WTC11 (cell line): ENCODE measurements at regions not wholly inside any gene's neighbourhood (a gene's known extent, or its start where the extent isn't known, plus 50 kb on each side); places are given as distances from the start of the nearest gene placed in this dataset.

Source experiments
- ATAC-seq: fragments of 200-7000 bp; cut with Tn5 transposase; 2 replicates; pipeline ENCODE4 v1.10.0; 2021; ENCODE audit warnings: mild to moderate bottlenecking, moderate library complexity
- CTCF ChIA-PET: fragments of 300-600 bp; sonication (Branson Sonifier 250); formaldehyde crosslinking; loops from one replicate; lab custom pipeline; 2021; ENCODE audit warnings: antibody characterized with exemption; lab: Charles Lee
- POLR2A ChIA-PET: fragments of 350-600 bp; sonication (Branson Sonifier 250); formaldehyde crosslinking; loops from one replicate; lab custom pipeline; 2021; ENCODE audit warnings: antibody characterized with exemption; lab: Charles Lee
- DNase-seq: peaks from one replicate; pipeline ENCODE4 v3.0.0; 2021; ENCODE audit warnings: low spot score
- H3K27ac Mint-ChIP-seq: 2 replicates; pipeline ENCODE4 v1.8.0; 2021; ENCODE audit warnings: mixed read lengths
- H3K27me3 Mint-ChIP-seq: 2 replicates; pipeline ENCODE4 v1.8.0; 2021; ENCODE audit warnings: low read depth, mild to moderate bottlenecking, moderate library complexity, mixed read lengths
- H3K36me3 Mint-ChIP-seq: 2 replicates; pipeline ENCODE4 v1.8.0; 2021; ENCODE audit warnings: mixed read lengths
- H3K4me1 Mint-ChIP-seq: 2 replicates; pipeline ENCODE4 v1.8.0; 2022; ENCODE audit warnings: mixed read lengths
- H3K4me3 Mint-ChIP-seq: 2 replicates; pipeline ENCODE4 v1.8.0; 2021; ENCODE audit warnings: mild to moderate bottlenecking, moderate library complexity, mixed read lengths
- H3K9me3 Mint-ChIP-seq: 2 replicates; pipeline ENCODE4 v1.8.0; 2021; ENCODE audit warnings: mixed read lengths
- ETV6 ChIP-seq: sonication (generic); formaldehyde crosslinking; IDR thresholded peaks from 2 replicates; pipeline ENCODE4 v1.8.1; 2022; ENCODE audit warnings: mild to moderate bottlenecking, missing genetic modification reagents
- NFE2L1 ChIP-seq: sonication (generic); formaldehyde crosslinking; IDR thresholded peaks from 2 replicates; pipeline ENCODE4 v1.8.1; 2023; ENCODE audit warnings: missing genetic modification reagents
- NR2C2 ChIP-seq: sonication (generic); formaldehyde crosslinking; IDR thresholded peaks from 2 replicates; pipeline ENCODE4 v1.8.0; 2022; ENCODE audit warnings: mild to moderate bottlenecking, missing genetic modification reagents
- SMAD3 ChIP-seq: sonication (generic); formaldehyde crosslinking; IDR thresholded peaks from 2 replicates; pipeline ENCODE4 v1.8.0; 2022; ENCODE audit warnings: missing genetic modification reagents, mild to moderate bottlenecking, borderline replicate concordance
- SOX15 ChIP-seq: fragments of 250-450 bp; sonication (Bioruptor Pico); IDR thresholded peaks from 2 replicates; pipeline ENCODE4 v1.9.0; 2021; ENCODE audit warnings: mild to moderate bottlenecking
- ZNF138 ChIP-seq: sonication (generic); formaldehyde crosslinking; conservative IDR thresholded peaks from 2 replicates; pipeline ENCODE4 v1.8.1; 2022; ENCODE audit warnings: mild to moderate bottlenecking, moderate library complexity, missing genetic modification reagents
- ZNF317 ChIP-seq: sonication (generic); formaldehyde crosslinking; IDR thresholded peaks from 2 replicates; pipeline ENCODE4 v1.8.1; 2023; ENCODE audit warnings: low read depth, mild to moderate bottlenecking, moderate library complexity, missing genetic modification reagents, borderline replicate concordance
- TF ChIP-seq, protein P1 (sequence below): sonication (generic); formaldehyde crosslinking; IDR thresholded peaks from 2 replicates; pipeline ENCODE4 v1.8.1; 2023; ENCODE audit warnings: mild to moderate bottlenecking, missing genetic modification reagents, moderate library complexity
- TF ChIP-seq, protein P2 (sequence below): sonication (generic); formaldehyde crosslinking; IDR thresholded peaks from 2 replicates; pipeline ENCODE4 v1.8.1; 2022; ENCODE audit warnings: missing genetic modification reagents, borderline replicate concordance
- TF ChIP-seq, protein P3 (sequence below): sonication (generic); formaldehyde crosslinking; IDR thresholded peaks from 2 replicates; pipeline ENCODE4 v1.8.0; 2023; ENCODE audit warnings: mild to moderate bottlenecking, missing genetic modification reagents
- TF ChIP-seq, protein P4 (sequence below): sonication (generic); formaldehyde crosslinking; IDR thresholded peaks from 2 replicates; pipeline ENCODE4 v1.8.0; 2022; ENCODE audit warnings: missing genetic modification reagents
- TF ChIP-seq, protein P5 (sequence below): fragments of 250-450 bp; sonication (Bioruptor Pico); IDR thresholded peaks from 2 replicates; pipeline ENCODE4 v1.9.0; 2021; ENCODE audit warnings: mild to moderate bottlenecking, borderline replicate concordance

DNA sequence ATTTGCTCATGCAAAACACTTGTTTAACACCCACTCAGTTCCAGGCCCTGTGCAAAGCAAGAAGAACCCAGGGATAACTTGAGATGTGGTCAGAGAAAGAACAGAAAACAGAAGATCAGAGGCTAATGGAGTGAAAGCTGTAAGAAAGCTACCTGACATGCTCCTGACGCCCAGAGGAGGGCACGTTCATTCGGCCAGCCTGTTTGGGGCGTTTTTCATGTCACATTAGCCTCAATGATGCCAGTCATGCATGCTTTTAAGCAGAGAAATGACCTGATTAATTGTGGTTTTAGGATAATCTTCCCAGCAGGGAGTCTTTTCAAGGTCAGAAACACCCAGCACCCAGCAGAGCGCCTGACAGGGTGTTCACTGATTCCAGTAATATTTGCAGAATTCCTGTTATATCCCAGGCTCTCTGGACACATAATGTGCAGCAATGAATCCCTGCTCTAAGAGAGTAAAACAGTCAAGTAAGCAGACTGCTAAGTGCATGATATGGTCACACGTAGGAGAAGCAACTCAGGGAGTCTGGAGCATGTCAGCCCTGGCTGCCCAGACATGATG, 320.0 kb downstream of the LRATD1 start:
- CTCF ChIA-PET = interaction anchor here (1.1 kb wide), 1 partner anchor 45 kb away, joined by 3 read pairs; no protein-coding TSS in a partner anchor
- Mint-ChIP-seq H3K27ac (no peak overlapping the region), H3K4me1 (no peaks in the 10 kb centered on the region), H3K9me3 (peaks cover 12% of the 10 kb centered on the region), H3K27me3 (no peaks in the 10 kb centered on the region), H3K4me3 (no peak overlapping the region), H3K36me3 (no peaks in the 10 kb centered on the region)
- no peak for ATAC-seq
- TF ChIP-seq, protein P1, sequence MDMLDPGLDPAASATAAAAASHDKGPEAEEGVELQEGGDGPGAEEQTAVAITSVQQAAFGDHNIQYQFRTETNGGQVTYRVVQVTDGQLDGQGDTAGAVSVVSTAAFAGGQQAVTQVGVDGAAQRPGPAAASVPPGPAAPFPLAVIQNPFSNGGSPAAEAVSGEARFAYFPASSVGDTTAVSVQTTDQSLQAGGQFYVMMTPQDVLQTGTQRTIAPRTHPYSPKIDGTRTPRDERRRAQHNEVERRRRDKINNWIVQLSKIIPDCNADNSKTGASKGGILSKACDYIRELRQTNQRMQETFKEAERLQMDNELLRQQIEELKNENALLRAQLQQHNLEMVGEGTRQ = no peak
- TF ChIP-seq ZNF317 (no peak), SMAD3 (no peak)
- TF ChIP-seq, protein P2, sequence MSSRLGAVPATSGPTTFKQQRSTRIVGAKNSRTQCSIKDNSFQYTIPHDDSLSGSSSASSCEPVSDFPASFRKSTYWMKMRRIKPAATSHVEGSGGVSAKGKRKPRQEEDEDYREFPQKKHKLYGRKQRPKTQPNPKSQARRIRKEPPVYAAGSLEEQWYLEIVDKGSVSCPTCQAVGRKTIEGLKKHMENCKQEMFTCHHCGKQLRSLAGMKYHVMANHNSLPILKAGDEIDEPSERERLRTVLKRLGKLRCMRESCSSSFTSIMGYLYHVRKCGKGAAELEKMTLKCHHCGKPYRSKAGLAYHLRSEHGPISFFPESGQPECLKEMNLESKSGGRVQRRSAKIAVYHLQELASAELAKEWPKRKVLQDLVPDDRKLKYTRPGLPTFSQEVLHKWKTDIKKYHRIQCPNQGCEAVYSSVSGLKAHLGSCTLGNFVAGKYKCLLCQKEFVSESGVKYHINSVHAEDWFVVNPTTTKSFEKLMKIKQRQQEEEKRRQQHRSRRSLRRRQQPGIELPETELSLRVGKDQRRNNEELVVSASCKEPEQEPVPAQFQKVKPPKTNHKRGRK = no peak
- POLR2A ChIA-PET = no interaction called here
- no peak for DNase-seq

DNA sequence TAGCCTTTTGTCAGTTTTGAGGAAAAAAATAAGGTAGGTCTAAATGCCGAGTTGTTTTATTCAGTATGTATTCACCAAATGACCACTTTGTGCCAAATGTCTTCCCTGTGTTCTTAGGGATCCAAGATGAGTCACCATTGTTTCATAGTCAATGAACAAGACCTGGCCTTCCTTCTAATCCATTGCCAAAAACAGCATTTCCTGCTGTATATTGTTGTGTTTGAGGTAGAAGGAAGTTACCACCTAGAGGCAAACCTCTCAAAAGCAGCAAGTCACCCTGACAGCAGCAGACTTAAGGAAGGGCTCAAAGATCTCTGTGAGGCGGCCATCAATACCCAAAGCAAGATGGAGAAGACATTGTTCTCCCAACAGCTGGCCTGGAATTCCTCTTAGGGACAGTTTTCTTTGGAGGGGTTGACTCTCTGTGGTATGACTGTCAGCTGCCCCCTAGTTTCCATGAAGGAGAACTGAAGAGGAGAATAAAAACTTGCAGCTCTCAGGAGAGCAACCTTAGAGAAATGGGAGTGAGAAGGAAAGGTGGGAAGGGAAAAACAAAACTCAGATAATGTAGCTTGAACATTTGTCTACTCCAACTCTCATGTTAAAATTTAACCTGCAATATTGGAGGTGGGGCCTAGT, 328.3 kb downstream of the LRATD1 start:
- H3K9me3 Mint-ChIP-seq = peaks cover 25% of the 10 kb centered on the region
- H3K4me1 Mint-ChIP-seq = no peaks in the 10 kb centered on the region
- ChIA-PET CTCF (interaction anchor here (1.2 kb wide), 1 partner anchor 97 kb away, joined by 3 read pairs; no protein-coding TSS in a partner anchor), POLR2A (no interaction called here)
- no peak for DNase-seq
- TF ChIP-seq SOX15 (no peak), NFE2L1 (CRISPR knock-in tag) (no peak), ZNF138 (CRISPR knock-in tag) (no peak), NR2C2 (CRISPR knock-in tag) (no peak), ETV6 (no peak)
- TF ChIP-seq, protein P3, sequence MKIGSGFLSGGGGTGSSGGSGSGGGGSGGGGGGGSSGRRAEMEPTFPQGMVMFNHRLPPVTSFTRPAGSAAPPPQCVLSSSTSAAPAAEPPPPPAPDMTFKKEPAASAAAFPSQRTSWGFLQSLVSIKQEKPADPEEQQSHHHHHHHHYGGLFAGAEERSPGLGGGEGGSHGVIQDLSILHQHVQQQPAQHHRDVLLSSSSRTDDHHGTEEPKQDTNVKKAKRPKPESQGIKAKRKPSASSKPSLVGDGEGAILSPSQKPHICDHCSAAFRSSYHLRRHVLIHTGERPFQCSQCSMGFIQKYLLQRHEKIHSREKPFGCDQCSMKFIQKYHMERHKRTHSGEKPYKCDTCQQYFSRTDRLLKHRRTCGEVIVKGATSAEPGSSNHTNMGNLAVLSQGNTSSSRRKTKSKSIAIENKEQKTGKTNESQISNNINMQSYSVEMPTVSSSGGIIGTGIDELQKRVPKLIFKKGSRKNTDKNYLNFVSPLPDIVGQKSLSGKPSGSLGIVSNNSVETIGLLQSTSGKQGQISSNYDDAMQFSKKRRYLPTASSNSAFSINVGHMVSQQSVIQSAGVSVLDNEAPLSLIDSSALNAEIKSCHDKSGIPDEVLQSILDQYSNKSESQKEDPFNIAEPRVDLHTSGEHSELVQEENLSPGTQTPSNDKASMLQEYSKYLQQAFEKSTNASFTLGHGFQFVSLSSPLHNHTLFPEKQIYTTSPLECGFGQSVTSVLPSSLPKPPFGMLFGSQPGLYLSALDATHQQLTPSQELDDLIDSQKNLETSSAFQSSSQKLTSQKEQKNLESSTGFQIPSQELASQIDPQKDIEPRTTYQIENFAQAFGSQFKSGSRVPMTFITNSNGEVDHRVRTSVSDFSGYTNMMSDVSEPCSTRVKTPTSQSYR (CRISPR knock-in tag) = no peak
- TF ChIP-seq, protein P4, sequence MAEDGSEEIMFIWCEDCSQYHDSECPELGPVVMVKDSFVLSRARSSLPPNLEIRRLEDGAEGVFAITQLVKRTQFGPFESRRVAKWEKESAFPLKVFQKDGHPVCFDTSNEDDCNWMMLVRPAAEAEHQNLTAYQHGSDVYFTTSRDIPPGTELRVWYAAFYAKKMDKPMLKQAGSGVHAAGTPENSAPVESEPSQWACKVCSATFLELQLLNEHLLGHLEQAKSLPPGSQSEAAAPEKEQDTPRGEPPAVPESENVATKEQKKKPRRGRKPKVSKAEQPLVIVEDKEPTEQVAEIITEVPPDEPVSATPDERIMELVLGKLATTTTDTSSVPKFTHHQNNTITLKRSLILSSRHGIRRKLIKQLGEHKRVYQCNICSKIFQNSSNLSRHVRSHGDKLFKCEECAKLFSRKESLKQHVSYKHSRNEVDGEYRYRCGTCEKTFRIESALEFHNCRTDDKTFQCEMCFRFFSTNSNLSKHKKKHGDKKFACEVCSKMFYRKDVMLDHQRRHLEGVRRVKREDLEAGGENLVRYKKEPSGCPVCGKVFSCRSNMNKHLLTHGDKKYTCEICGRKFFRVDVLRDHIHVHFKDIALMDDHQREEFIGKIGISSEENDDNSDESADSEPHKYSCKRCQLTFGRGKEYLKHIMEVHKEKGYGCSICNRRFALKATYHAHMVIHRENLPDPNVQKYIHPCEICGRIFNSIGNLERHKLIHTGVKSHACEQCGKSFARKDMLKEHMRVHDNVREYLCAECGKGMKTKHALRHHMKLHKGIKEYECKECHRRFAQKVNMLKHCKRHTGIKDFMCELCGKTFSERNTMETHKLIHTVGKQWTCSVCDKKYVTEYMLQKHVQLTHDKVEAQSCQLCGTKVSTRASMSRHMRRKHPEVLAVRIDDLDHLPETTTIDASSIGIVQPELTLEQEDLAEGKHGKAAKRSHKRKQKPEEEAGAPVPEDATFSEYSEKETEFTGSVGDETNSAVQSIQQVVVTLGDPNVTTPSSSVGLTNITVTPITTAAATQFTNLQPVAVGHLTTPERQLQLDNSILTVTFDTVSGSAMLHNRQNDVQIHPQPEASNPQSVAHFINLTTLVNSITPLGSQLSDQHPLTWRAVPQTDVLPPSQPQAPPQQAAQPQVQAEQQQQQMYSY (CRISPR knock-in tag) = no peak
- TF ChIP-seq, protein P2 = no peak
- TF ChIP-seq, protein P5, sequence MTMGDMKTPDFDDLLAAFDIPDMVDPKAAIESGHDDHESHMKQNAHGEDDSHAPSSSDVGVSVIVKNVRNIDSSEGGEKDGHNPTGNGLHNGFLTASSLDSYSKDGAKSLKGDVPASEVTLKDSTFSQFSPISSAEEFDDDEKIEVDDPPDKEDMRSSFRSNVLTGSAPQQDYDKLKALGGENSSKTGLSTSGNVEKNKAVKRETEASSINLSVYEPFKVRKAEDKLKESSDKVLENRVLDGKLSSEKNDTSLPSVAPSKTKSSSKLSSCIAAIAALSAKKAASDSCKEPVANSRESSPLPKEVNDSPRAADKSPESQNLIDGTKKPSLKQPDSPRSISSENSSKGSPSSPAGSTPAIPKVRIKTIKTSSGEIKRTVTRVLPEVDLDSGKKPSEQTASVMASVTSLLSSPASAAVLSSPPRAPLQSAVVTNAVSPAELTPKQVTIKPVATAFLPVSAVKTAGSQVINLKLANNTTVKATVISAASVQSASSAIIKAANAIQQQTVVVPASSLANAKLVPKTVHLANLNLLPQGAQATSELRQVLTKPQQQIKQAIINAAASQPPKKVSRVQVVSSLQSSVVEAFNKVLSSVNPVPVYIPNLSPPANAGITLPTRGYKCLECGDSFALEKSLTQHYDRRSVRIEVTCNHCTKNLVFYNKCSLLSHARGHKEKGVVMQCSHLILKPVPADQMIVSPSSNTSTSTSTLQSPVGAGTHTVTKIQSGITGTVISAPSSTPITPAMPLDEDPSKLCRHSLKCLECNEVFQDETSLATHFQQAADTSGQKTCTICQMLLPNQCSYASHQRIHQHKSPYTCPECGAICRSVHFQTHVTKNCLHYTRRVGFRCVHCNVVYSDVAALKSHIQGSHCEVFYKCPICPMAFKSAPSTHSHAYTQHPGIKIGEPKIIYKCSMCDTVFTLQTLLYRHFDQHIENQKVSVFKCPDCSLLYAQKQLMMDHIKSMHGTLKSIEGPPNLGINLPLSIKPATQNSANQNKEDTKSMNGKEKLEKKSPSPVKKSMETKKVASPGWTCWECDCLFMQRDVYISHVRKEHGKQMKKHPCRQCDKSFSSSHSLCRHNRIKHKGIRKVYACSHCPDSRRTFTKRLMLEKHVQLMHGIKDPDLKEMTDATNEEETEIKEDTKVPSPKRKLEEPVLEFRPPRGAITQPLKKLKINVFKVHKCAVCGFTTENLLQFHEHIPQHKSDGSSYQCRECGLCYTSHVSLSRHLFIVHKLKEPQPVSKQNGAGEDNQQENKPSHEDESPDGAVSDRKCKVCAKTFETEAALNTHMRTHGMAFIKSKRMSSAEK (CRISPR knock-in tag) = no peak
- no peaks in the 10 kb centered on the region for H3K27me3 Mint-ChIP-seq
- H3K4me3 Mint-ChIP-seq = no peak overlapping the region
- H3K27ac Mint-ChIP-seq = no peak overlapping the region
- ATAC-seq = peak; percentile 52; the same call in 1 of the 2 replicates
- no peaks in the 10 kb centered on the region for H3K36me3 Mint-ChIP-seq
